GM19455 (cell line): ENCODE measurements at regions not wholly inside any gene's neighbourhood (a gene's known extent, or its start where the extent isn't known, plus 50 kb on each side); places are given as distances from the start of the nearest gene placed in this dataset.

Experiments
- ATAC-seq: cut with Tn5 transposase; IDR thresholded peaks from one replicate; pipeline ENCODE4 v1.9.1; 2021; ENCODE audit not compliant: unreplicated experiment

DNA sequence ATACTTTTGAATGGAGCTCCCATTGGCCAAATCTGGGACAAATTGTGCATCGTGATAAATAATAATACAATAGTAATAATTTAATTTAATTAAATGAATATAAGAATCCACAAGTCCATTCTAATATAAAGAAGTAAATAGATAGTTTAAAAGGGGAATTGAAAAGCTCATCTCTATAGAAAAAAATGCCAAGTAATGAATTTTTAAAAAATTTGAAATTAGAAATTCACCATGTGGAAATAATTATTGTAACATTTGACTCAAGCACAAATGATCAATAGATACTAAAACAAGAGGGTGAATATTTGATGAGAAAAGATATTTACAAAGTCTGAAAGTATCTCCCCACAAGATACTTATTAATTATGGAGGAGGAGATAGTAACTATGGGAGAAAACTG lies 467.4 kb downstream of the CETN3 start:
- ATAC-seq = no peak

DNA sequence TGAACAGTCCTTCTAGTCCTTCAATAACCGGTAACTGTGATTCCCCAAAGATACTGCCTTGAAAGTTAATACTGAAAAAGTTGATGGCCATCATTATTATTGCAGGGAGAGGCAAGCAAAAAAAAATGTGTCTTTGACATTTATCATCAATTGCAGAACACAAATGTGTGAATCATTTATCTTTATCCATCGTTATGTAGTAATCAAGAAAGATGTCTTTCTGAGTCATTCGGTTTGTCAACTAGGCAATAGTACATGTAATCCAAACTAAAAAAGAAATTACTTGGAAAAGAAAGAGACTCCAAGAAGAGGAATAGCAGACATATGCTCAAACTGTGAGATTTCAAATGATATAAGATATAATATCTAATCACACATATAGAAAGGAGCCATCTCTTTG lies 473.0 kb downstream of the CETN3 start:
- no peak for ATAC-seq

DNA sequence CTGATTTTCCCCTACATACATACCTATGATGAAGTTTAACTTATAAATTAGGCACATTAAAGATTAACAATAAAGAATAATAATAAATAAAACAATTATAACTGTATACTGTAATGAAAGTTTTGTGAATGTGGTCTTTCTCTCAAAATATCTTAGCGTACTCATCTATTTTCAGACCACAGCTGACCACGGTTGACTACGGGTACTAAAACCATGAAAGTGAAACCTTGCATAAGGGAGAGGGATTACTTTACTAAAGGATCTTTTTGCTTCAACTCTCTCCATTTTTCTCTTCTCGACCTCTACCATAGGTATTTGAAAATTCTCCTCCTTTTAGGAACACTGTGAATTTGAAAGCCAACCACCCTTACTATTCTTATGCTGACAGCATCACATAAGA lies 475.5 kb downstream of the CETN3 start:
- no peak for ATAC-seq

DNA sequence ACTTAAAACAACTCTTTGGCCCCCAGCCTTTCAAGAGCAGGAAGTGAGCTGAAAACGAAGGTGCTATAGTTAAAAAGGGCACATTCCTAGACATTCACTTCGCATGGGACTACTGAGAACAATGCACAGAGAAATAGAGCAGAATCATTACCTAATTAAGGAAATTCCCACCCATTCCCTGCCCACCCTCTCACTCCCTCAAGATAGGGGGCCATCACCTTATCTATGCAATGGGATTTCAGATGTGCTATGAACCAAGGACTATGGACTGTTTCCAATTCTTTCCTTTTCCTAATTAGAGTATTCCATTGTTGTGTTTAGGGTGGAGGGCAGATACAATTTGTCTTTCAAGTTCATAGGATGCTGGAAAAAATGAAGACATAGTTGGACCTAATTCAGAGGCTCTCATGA lies 476.8 kb downstream of the CETN3 start:
- no peak for ATAC-seq

DNA sequence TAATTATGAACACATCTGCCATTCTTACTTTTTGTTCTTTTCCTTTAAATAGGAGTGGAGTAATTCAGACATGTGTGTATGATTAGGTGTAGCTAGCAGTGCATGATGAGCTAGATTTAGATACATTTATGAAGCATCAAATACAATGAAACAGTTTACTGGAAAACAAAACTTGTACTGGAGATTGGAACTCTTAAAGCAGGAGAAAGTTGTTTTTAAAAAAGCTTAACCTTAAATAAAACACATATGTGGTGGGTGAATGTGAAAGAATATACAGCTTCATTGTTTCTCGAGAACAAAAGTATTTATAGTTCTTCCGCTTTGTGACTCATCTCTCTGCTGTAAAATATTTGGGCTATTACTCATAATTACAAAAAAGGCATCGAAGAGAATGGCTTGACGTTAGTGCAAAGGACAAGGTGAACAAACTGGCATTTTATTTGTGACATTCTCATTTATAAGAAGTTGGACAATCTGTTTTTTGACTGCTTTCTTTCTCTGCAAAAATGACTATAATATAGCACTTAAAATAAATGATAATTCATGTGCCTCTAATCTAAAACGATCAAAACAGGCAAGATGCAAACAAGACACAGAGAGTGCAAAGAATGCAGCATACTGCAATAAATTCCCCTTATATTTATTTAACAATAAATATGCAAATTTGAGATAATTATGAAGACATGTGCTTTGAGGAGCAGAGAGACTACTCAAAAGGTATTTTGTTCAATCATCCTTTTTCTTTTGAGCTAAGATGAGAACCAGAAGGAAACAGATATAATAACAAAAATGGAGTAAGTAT lies 478.8 kb downstream of the CETN3 start:
- ATAC-seq = peak; percentile 86

DNA sequence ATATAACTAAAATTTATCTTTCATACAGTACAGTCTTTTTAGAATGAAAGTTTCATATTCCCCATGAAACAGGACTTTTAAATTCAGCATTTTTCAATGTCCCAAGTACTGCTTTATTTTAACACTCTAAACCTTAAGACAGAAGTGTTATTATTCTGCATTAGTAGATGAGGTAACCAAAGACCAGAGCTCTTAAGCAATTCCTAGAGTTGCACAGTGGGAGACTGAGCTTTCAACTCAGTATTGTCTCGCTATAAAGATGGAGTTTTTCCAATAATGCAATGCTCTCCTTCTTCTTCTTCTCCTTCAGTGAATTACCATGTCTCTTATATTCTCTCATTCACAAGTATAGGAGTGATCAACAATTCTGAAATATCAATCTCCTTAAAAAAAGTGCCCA lies 479.7 kb downstream of the CETN3 start:
- no peak for ATAC-seq

DNA sequence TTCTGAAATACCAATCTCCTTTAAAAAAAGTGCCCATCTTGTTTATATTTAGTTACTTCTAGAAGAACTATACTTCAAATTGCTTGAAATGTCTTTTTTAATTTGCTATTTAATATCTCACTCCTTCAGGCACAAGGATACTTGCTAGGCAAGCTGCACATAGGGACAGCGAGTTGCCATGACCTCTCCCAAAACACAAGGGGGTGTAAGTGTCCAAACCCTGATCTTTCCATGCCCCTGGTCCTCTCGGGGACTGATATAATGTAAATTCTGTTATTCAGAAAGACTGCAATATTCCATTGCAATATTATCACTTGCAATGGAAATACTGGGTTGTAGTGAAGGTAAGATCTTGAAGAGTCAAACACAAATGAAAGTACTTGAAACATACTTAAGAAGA lies 480.4 kb downstream of the CETN3 start:
- ATAC-seq = no peak

DNA sequence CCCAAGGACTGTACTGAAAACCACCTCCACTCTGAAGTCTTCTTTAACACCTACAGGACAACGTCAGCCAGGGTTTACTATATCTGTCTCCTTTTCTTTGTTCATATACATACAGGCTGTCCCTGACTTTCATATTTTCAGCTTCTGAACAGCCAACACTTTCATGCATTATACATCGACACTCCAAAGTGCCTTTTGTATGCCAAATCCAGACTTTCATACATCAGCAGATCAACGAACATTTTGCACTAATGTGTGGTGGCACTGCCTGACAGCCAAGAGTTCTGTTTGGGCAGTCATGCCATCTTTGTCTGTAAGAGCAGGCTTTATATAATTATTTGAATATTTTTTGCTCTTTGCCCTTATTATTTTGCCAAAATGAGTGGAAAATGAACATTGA lies 487.4 kb downstream of the CETN3 start:
- ATAC-seq = no peak

DNA sequence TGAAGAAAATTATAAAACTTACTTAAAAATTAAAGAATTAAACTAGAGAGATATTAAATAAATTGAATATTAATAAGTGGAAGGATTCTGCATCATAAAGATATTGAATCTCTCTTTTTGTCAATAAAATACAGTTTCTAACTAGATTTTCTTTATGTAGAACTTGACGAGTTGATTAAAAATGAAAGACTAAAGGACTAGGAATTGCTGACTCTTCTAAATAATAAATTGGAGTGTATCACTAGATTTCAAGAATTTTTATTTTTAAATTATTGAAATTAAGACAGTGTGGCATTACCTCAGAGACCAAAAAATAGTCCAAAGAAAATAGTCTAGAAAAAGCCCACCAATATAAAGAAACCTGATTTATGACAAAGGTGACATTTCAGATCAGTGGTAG lies 492.4 kb downstream of the CETN3 start:
- ATAC-seq = no peak

DNA sequence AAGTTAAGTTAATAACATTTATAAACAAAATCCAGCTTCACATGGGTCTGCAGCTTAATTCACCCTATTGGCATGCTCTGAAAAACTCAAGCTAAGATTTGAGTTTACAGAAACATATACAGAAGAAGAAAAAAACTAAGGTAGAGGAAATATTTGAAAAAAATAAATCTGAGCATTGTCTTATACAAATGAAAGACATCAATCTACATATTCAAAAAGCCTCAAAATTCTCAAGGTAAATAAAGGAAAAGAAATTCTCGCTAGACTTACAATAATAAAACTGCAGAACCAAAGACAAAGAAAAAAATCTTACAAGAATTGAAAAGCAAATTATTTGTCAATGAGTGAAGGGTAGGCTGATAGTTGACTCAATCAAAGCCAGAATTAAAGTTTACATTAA lies 493.4 kb downstream of the CETN3 start:
- ATAC-seq = no peak

DNA sequence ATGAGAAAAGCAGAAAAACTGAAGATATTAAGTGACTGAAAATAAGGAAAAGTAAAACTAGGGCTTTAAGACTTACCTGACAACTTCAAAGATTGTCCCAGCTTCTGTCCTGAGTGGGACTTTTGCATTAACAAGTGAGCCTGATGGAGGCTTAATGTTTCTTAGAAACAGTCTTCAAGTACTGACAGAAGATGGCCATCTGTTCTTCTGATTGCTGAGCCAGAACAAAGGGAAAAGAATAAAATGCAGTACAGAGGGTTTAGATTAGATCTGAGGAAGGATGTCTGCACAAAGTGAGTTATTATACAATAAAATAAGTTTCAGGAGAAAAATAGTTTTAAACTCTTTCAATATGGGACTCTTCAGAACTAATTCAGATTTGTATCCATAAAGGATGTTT lies 500.7 kb downstream of the CETN3 start:
- no peak for ATAC-seq

DNA sequence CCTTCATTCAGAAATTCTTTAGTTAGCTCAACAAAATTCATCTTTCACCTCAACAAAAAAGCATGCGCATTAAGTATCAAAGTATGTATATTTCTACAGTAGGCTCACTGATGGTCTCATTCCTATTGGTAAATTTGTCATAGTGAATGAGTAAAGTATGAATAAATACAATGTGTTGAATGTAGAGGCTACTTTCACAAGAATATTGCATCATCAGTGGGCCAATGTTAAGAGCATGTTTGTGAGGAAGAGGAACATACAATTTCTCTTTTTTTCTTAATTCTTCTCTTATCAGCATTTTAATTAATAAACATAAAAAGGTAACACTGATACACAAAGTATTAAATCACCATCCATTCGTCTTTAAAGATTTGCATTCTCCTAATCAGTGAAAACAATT lies 505.1 kb downstream of the CETN3 start:
- ATAC-seq = no peak

DNA sequence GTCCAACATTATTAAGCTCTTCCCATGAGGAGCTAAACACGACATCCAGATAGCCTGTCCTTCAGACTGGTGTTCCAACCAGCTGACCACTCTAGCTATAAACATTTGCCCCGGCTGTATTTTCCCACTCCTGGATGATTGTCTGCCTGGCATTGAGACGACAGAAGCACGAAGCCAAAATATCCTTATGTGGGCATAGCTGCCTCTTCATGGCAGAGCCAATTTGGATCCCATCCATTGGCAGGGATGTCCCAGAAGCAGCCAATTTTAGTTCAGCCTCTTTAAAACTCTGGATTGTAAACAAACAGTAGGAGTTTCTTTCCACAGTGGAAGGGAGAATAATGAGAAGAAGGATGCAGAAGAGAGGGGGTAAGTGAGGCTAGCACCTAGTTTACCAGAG lies 507.6 kb downstream of the CETN3 start:
- ATAC-seq = no peak

DNA sequence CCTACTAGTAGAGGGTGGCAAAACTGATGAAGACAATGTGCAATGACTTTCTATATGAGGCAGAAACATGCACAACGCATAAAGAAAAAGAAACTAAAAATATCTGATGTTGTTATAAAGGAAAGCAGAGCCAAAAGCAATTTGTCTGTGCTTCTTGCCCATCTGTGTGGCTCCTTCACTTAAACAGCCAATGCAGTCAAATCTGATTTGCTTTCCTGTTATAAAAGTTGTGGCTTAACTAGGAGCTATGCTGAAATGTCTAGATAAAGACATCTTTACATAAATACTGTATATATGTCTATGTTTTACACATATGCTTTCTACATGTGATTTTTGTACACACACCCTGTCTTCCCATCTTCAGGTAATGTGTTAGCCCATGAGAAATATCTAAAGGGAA lies 508.2 kb downstream of the CETN3 start:
- ATAC-seq = no peak

DNA sequence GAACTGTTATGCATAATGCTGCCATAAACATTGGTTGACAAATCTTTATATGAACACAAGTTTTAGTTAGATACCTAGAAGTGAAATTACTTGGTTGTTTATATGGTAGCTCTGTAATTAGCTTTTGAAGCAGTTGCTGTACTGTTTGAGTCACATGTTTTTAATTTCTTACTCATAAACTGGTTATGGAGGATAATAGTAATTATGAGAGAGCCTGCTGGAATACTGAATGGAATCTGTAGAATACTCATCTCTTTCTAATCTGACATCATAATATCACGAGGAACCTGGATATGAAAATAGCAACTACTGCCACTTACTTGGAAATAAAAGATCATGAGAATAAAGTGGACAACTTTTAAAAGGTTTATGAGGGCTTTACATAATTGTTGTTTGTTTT lies 509.2 kb downstream of the CETN3 start:
- ATAC-seq = no peak

DNA sequence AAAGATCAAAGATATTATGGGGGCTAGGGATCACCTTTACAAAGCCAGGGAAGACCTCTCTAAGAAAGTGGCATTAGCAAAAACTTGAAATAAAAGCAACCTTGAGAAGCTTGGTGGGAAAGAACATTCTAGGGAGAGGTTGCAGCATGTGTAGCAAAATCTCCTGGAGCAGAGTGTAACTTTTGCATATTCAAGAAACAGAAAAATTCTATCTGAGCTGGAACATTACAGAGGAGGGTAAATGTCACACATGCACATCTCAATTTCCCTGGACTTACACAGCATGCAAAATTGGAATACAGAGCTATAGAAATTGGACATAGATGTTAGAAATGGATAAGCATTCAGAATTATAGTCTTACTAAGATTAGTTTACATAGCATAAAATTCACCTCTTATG lies 510.0 kb downstream of the CETN3 start:
- no peak for ATAC-seq

DNA sequence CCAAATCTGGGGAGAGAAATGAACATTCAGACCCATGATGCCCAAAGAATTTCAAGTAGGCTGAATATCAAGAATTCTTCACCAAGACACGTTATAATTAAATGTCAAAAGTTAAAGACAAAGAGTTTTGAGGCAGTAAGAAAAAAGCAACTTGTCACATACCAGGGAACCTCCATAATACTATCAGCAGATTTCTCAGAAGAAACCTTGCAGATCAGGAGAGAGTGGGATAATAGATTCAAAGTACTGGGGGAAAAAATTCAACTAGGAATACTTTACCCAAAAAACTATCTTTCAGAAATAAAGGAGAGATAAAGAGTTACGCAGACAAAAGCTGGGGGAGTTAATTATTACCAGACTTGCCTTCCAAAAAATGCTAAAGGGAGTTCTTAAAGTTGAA lies 516.0 kb downstream of the CETN3 start:
- ATAC-seq = no peak

DNA sequence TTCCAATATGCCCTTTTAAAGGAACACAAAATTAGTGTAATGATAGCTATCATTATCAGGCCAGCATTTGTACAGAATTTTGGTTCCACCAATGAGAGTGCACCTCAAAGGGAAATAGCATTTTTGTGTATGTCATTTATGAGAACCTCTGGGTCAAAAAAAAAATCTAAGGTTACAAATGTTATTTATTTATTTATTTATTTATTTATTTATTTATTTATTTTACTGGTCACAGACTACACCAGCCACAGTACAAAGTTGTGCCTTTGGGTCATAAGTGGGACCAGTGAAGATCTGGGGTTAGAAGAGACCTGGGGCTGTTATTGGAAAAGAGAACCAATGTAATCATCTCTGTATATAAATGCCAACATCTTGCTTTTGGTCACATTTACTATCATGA lies 523.9 kb downstream of the CETN3 start:
- no peak for ATAC-seq

DNA sequence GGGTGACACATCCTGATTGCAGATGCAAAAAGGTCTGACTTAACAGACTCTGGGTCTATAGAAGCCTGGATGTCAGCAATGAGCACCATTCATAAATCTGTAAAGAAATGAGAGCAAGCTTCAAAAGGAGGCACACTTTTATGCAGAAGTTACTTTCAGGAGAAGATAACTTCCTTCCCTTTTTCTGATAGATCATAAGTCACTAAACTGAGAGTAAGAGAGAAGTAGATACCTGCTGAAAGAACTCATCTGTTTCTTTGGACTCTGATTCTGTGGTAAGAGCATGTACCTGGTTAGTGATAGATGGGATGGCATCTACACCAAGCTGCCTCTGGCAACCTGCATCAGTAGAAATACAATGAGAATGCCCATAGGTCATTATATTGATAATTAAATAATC lies 525.6 kb downstream of the CETN3 start:
- no peak for ATAC-seq

DNA sequence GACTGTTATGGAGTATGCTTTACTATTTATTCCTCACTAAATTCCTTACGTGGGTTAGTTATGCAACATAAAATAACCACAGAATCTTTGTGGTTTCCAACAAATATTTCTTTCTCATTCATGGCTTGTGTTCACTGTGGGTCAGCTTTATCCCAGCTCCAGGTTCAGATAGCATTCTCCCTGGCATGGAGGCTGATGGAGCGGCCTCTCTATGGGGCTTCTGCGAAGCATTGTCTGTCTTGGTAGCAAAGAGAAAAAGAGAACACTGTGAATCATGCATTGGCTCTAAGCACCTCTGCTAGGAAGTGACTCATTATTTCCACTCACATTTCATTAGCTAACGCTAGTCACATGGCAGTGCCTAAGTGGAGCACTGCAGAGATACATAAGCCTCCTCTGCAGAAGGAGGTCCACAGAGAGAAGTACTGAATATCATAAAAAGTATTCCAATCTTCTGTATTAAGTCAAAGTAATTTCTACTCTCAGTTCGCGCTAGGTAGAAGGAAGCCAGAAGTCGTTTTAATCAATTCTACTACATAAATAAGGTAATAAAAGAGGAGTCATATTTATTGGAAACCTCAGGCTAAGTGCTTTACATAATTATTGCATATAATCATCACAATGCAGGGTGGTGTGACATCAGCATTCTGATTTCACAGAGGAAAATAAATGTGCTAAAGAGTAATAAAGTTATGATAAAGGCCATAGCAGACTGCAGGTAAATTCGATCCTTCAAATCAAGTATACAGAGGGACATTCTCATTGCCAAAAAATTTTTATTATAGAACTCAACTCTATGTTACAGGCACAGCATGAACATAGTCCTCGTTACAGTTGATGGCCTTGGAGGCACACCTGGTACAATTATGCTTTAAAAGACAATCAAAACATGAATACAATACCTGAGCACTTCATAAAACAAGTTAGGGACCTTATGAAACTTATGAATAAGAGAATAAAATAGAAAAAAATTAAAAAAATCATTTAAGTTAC lies 531.1 kb downstream of the CETN3 start:
- no peak for ATAC-seq

DNA sequence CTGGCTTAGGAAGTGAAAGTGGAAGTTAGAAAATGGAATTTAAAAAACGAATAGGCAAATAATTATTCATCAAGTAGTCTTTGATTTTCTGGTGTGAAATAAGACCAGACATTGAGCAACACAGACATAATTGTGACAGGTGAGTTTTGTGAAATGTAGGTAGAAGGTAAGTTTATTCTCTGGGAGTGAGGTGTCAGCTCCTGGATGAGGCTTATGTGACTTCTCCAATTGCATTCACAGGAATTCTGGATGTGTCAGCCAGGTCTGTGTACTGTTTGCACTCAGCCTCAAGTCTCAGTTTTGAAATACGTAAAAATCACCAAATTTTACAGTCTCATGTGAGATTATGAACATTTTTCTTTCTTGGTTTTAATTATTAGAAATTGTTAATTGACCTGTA lies 537.6 kb downstream of the CETN3 start:
- ATAC-seq = no peak

DNA sequence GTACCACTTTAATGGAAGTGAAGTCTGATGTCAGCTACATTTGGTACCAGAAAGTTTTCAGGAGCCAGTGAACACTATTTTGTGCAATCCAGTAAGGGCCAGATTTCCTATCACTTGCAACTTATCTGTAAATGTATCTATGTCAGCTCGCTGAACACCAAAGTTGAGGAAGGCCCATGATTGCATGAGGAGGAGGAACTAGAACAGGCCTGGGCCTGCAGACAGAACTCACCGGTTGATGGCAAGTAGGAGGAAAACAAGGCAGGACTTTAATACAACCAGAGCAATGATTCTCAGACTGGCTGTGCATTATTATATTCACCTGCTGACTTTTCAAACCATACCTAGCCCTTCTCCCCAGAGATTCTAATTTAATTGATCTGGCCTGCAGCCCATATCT lies 540.2 kb downstream of the CETN3 start:
- ATAC-seq = no peak
